Dedifferentiated amniotic fluid mesenchymal stem cell (primary cell): ENCODE measurements at regions not wholly inside any gene's neighbourhood (a gene's known extent, or its start where the extent isn't known, plus 50 kb on each side); places are given as distances from the start of the nearest gene placed in this dataset.
"Not testable (repeated sequence)": the region's sequence is repeated elsewhere in the genome, so short reads cannot be mapped to it uniquely, and the experiment has no call there.

Experiments
- DNase-seq: peaks from one replicate; pipeline ENCODE4 v3.0.0-alpha.2; 2016; ENCODE audit errors: extremely low spot score

GRCh38 chr14:55897031-55897430 lies 221.2 kb upstream of the PELI2 start:
- no peak for DNase-seq

- no peak for DNase-seq
Measured at GRCh38 chr14:55898938-55899337, 219.3 kb upstream of the PELI2 start.

GRCh38 chr14:55899531-55899930 lies 218.7 kb upstream of the PELI2 start:
- peak; percentile 26 for DNase-seq

GRCh38 chr14:55900749-55901148 lies 217.5 kb upstream of the PELI2 start:
- DNase-seq, result no peak

- DNase-seq, result no peak
Measured at GRCh38 chr14:55901291-55901690, 216.9 kb upstream of the PELI2 start.

GRCh38 chr14:55902241-55902640 lies 216.0 kb upstream of the PELI2 start:
- DNase-seq, result no peak

GRCh38 chr14:55904086-55904485 lies 214.1 kb upstream of the PELI2 start:
- no peak for DNase-seq

GRCh38 chr14:55908106-55908505 lies 210.1 kb upstream of the PELI2 start:
- DNase-seq, result no peak

GRCh38 chr14:55909879-55910278 lies 208.3 kb upstream of the PELI2 start:
- no peak for DNase-seq

GRCh38 chr14:55910601-55911243 lies 207.5 kb upstream of the PELI2 start:
- DNase-seq, result no peak

GRCh38 chr14:55911776-55912175 lies 206.4 kb upstream of the PELI2 start:
- no peak for DNase-seq

- DNase-seq, result no peak
Measured at GRCh38 chr14:55912344-55912743, 205.9 kb upstream of the PELI2 start.

- DNase-seq, result peak; percentile 42
Measured at GRCh38 chr14:55913324-55914025, 204.7 kb upstream of the PELI2 start.

- no peak for DNase-seq
Measured at GRCh38 chr14:55914771-55915170, 203.4 kb upstream of the PELI2 start.

- DNase-seq, result no peak
Measured at GRCh38 chr14:55915456-55915855, 202.8 kb upstream of the PELI2 start.

- not testable (repeated sequence) for DNase-seq
Measured at GRCh38 chr14:55919800-55920199, 198.4 kb upstream of the PELI2 start.

GRCh38 chr14:55921511-55921910 lies 196.7 kb upstream of the PELI2 start:
- DNase-seq, result no peak

- DNase-seq, result no peak
Measured at GRCh38 chr14:55926007-55926406, 192.2 kb upstream of the PELI2 start.

GRCh38 chr14:55927028-55927427 lies 191.2 kb upstream of the PELI2 start:
- DNase-seq, result no peak

GRCh38 chr14:55928276-55928675 lies 189.9 kb upstream of the PELI2 start:
- no peak for DNase-seq

- DNase-seq, result no peak
Measured at GRCh38 chr14:55929136-55929535, 189.1 kb upstream of the PELI2 start.

- no peak for DNase-seq
Measured at GRCh38 chr14:55930016-55930784, 188.0 kb upstream of the PELI2 start.

GRCh38 chr14:55936691-55937090 lies 181.5 kb upstream of the PELI2 start:
- no peak for DNase-seq
